ENCODE measurements at regions not wholly inside any gene's neighbourhood (a gene's known extent, or its start where the extent isn't known, plus 50 kb on each side); places are given as distances from the start of the nearest gene placed in this dataset.

DNA sequence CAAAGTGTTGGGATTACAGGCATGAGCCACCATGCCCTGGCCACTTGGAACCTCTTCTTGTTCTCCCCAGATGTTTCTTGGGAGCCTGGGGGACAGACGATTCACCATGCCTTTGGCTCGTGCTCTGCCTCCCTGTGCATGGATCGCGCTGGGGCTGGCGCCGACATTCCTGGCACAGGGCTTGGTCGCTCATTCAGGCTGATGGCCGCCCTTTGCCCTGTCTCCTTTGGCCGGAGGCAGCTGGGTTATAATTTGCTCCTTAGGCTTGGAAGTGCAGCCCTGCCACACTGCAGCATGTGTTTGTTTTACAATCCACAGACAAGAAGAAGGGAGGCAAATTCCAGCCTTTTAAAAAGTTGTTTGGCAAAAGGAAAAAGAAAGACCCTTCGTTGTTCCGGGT is 115.3 kb downstream of the AASDH start:
- peaks cover 5% of the 10 kb centered on the region for H3K36me3 Mint-ChIP-seq (ENCODE audit: insufficient read depth, unreplicated experiment)
- no peaks in the 10 kb centered on the region for H3K4me1 ChIP-seq
- DNase-seq: no peak
- H3K27me3 Mint-ChIP-seq (ENCODE audit: insufficient read depth, unreplicated experiment): no peaks in the 10 kb centered on the region
- H3K27ac Mint-ChIP-seq (ENCODE audit: unreplicated experiment): no peak overlapping the region
- TF ChIP-seq, protein P1, sequence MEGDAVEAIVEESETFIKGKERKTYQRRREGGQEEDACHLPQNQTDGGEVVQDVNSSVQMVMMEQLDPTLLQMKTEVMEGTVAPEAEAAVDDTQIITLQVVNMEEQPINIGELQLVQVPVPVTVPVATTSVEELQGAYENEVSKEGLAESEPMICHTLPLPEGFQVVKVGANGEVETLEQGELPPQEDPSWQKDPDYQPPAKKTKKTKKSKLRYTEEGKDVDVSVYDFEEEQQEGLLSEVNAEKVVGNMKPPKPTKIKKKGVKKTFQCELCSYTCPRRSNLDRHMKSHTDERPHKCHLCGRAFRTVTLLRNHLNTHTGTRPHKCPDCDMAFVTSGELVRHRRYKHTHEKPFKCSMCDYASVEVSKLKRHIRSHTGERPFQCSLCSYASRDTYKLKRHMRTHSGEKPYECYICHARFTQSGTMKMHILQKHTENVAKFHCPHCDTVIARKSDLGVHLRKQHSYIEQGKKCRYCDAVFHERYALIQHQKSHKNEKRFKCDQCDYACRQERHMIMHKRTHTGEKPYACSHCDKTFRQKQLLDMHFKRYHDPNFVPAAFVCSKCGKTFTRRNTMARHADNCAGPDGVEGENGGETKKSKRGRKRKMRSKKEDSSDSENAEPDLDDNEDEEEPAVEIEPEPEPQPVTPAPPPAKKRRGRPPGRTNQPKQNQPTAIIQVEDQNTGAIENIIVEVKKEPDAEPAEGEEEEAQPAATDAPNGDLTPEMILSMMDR (IDR thresholded peaks at IDR 0.05; ENCODE audit: insufficient read depth in 1 of 2, low read depth in 1 of 2, low read length in 1 of 2, severe bottlenecking in 1 of 2, unreplicated experiment in 1 of 2): no peak
- no peaks in the 10 kb centered on the region for H3K36me3 ChIP-seq (ENCODE audit: control insufficient read depth, insufficient read depth, low read length)
- intact Hi-C loops (cut with micrococcal nuclease; ENCODE audit: unreplicated experiment): no loop called here
- CTCF ChIA-PET: no interaction called here
- peaks cover 7% of the 10 kb centered on the region for H3K9me3 Mint-ChIP-seq (ENCODE audit: unreplicated experiment)
- no peak overlapping the region for H3K4me3 ChIP-seq (ENCODE audit: low read depth, low read length)
- H3K27me3 ChIP-seq (replicated peaks; ENCODE audit: control insufficient read depth, insufficient read depth, low read length): no peaks in the 10 kb centered on the region
- no peak overlapping the region for H3K4me3 Mint-ChIP-seq (ENCODE audit: unreplicated experiment)
- no TSS peak for BruUV-seq (replicated peaks)
- no peaks in the 10 kb centered on the region for H3K9me3 ChIP-seq
- peaks cover 7% of the 10 kb centered on the region for H3K4me1 Mint-ChIP-seq (ENCODE audit: low read depth, unreplicated experiment)
- POLR2A ChIA-PET: no interaction called here

DNA sequence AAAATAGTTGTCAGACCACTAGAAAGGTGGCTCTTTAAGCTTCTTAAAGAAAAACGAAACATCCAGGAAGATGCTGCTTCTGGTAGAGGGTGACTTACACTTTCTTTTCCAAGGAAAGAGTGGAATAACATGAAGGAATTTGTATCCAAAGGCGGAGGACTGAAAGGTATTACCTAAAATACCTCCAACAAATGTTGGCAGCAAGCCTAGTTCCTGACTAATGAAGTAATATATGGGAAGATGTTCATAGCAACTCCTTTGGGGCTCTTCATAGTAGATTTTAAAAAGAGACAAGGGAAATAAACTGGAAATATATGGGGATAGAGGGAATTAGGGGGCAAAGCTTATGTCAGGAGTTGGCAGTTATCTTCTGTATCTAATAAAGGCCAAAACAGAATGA is 116.2 kb downstream of the AASDH start:
- Histone ChIP-seq H3K27me3 (replicated peaks; ENCODE audit: control insufficient read depth, insufficient read depth, low read length) (no peaks in the 10 kb centered on the region), H3K4me3 (ENCODE audit: low read depth, low read length) (no peak overlapping the region), H3K9me3 (no peaks in the 10 kb centered on the region), H3K4me1 (no peaks in the 10 kb centered on the region), H3K36me3 (ENCODE audit: control insufficient read depth, insufficient read depth, low read length) (no peaks in the 10 kb centered on the region)
- TF ChIP-seq, protein P1 (IDR thresholded peaks at IDR 0.05; ENCODE audit: insufficient read depth in 1 of 2, low read depth in 1 of 2, low read length in 1 of 2, severe bottlenecking in 1 of 2, unreplicated experiment in 1 of 2): no peak
- H3K4me3 Mint-ChIP-seq (ENCODE audit: unreplicated experiment): no peak overlapping the region
- BruUV-seq (replicated peaks): no TSS peak
- no peaks in the 10 kb centered on the region for H3K27me3 Mint-ChIP-seq (ENCODE audit: insufficient read depth, unreplicated experiment)
- H3K9me3 Mint-ChIP-seq (ENCODE audit: unreplicated experiment): no peaks in the 10 kb centered on the region
- H3K4me1 Mint-ChIP-seq (ENCODE audit: low read depth, unreplicated experiment): peaks cover 7% of the 10 kb centered on the region
- POLR2A ChIA-PET: no interaction called here
- DNase-seq: no peak
- no peaks in the 10 kb centered on the region for H3K36me3 Mint-ChIP-seq (ENCODE audit: insufficient read depth, unreplicated experiment)
- CTCF ChIA-PET: no interaction called here
- intact Hi-C loops (cut with micrococcal nuclease; ENCODE audit: unreplicated experiment): no loop called here
- no peak overlapping the region for H3K27ac Mint-ChIP-seq (ENCODE audit: unreplicated experiment)

DNA sequence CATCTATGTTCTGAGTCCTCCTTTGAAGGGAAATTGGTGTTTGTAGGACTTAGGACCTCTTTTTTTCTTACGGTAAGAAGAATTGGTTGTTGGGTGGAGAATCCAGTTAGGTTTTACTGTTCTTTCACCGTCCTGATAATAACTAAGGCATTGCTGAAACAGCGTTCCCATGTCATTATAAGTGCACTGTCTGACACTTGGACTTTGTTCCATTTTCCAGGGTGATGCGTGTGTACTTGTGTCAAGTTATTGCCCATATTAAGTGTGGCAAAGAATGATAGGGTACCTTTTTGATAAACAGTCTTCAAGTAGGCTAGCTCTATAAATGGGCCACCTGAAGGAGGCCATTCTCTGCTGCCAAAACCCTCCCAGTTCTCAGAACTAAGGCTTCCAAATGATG is 119.7 kb downstream of the AASDH start:
- intact Hi-C loops (cut with micrococcal nuclease; ENCODE audit: unreplicated experiment): no loop called here
- no peaks in the 10 kb centered on the region for H3K27me3 ChIP-seq (replicated peaks; ENCODE audit: control insufficient read depth, insufficient read depth, low read length)
- H3K4me3 ChIP-seq (ENCODE audit: low read depth, low read length): no peak overlapping the region
- ChIA-PET POLR2A (no interaction called here), CTCF (no interaction called here)
- TF ChIP-seq, protein P1 (IDR thresholded peaks at IDR 0.05; ENCODE audit: insufficient read depth in 1 of 2, low read depth in 1 of 2, low read length in 1 of 2, severe bottlenecking in 1 of 2, unreplicated experiment in 1 of 2): no peak
- H3K27ac Mint-ChIP-seq (ENCODE audit: unreplicated experiment): no peak overlapping the region
- H3K4me1 Mint-ChIP-seq (ENCODE audit: low read depth, unreplicated experiment): no peaks in the 10 kb centered on the region
- no peak for DNase-seq
- peaks cover 16% of the 10 kb centered on the region for H3K9me3 Mint-ChIP-seq (ENCODE audit: unreplicated experiment)
- H3K36me3 Mint-ChIP-seq (ENCODE audit: insufficient read depth, unreplicated experiment): peaks cover 6% of the 10 kb centered on the region
- no peaks in the 10 kb centered on the region for H3K27me3 Mint-ChIP-seq (ENCODE audit: insufficient read depth, unreplicated experiment)
- H3K4me3 Mint-ChIP-seq (ENCODE audit: unreplicated experiment): no peak overlapping the region
- H3K9me3 ChIP-seq: no peaks in the 10 kb centered on the region
- BruUV-seq (replicated peaks): no TSS peak
- H3K4me1 ChIP-seq: no peaks in the 10 kb centered on the region
- H3K36me3 ChIP-seq (ENCODE audit: control insufficient read depth, insufficient read depth, low read length): no peaks in the 10 kb centered on the region

Measured in Caco-2 (cell line).